Heart left ventricle (tissue), 16 donors: ENCODE measurements at regions not wholly inside any gene's neighbourhood (a gene's known extent, or its start where the extent isn't known, plus 50 kb on each side); places are given as distances from the start of the nearest gene placed in this dataset.

Experiments
- ATAC-seq, 4 donors: fragments of 200-7000 bp; cut with Tn5 transposase; one replicate each; pipeline ENCODE4 v1.9.1; 2020 to 2022; ENCODE audit warnings: moderate library complexity in 4 of 4, mild to moderate bottlenecking in 3 of 4, moderate number of reproducible peaks in 1 of 4
- DNase-seq, 5 donors: peaks; one replicate each; pipeline ENCODE4 v3.0.0-alpha.2; 2020
- H3K27ac ChIP-seq, 12 donors: fragments of 200-600 bp; sonication (generic) in 4 of 12; one replicate each; pipeline versions ENCODE4 v1.5.0 to v1.8.0; 2016 to 2022; ENCODE audit warnings: mild to moderate bottlenecking in 2 of 12
- H3K27me3 ChIP-seq, 9 donors: fragments of 200-600 bp; sonication (generic) in 2 of 9; one replicate each; pipeline versions ENCODE4 v1.5.1 to v1.8.0; 2016 to 2022; ENCODE audit warnings: mild to moderate bottlenecking in 3 of 9
- H3K36me3 ChIP-seq, 9 donors: fragments of 200-600 bp; sonication (generic) in 2 of 9; one replicate each; pipeline versions ENCODE4 v1.5.0 to v1.8.0; 2018 to 2022; ENCODE audit warnings: mild to moderate bottlenecking in 2 of 9
- H3K4me1 ChIP-seq, 12 donors: fragments of 200-600 bp; sonication (generic) in 4 of 12; one replicate each; pipeline versions ENCODE4 v1.5.0 to v1.8.0; 2016 to 2022; ENCODE audit warnings: mild to moderate bottlenecking in 3 of 12
- H3K4me3 ChIP-seq, 12 donors: fragments of 200-600 bp; sonication (generic) in 4 of 12; one replicate each; pipeline versions ENCODE4 v1.5.0 to v1.8.0; 2017 to 2022; ENCODE audit warnings: mild to moderate bottlenecking in 9 of 12, moderate library complexity in 4 of 12
- H3K9me3 ChIP-seq, 12 donors: fragments of 200-600 bp; sonication (generic) in 4 of 12; one replicate each; pipeline versions ENCODE4 v1.5.0 to v1.8.0; 2016 to 2022; ENCODE audit warnings: mild to moderate bottlenecking in 1 of 12
- POLR2A ChIP-seq, 2 donors: fragments of 450-650 bp; IDR thresholded peaks; one replicate each; pipeline ENCODE4 v1.6.1; 2017; ENCODE audit warnings: antibody characterized with exemption in 2 of 2, mild to moderate bottlenecking in 2 of 2, moderate library complexity in 2 of 2
- WGBS, 4 donors: extraction: QIAGEN DNeasy Blood & Tissue Kit in 2 of 4; methylation state at CpG; one replicate each; pipeline versions ENCODE4 v1.1.5 to v1.1.7; 2013 to 2018; 5-methylcytosine and 5-hydroxymethylcytosine counted together
- intact Hi-C, 10 donors: fragments of 100-400 bp; cut with DNase I; formaldehyde crosslinking; loops; one replicate each; pipeline versions ENCODE4 v1.11.1 to v1.14.2; 2022
- TF ChIP-seq, protein P1 (sequence below), 12 donors: fragments of 200-600 bp; sonication (generic) in 4 of 12; IDR thresholded peaks; one replicate each; pipeline versions ENCODE4 v1.5.0 to v1.8.0; 2018 to 2022; ENCODE audit warnings: antibody characterized with exemption in 12 of 12, mild to moderate bottlenecking in 5 of 12
- donor health status: ischemic (EF 13 %, LVEDD 7.1; RV severe dilation, severe dysfunction).
- donor health status: healthy with polysubstance abuse.
- donor health status: DM: no; HTN: yes; CAD: no.
- donor health status: DM: no; HTN: no; CAD: no.
- donor health status: ischemic (EF 25% LVEDD 6.9; RV normal size, moderate dysfunction).
- donor health status: ischemic (EF 25% LVEDD 5.7; RV mildly dilated, moderate dysfunction).
- donor health status: healthy.
- donor health status: DM: yes; HTN: yes; CAD: no.
- donor health status: ischemic (EF 35%, LVEDD 5.7; RV mildly dilated, moderate dysfunction).
- donor health status: nonischemic (EF 11% LVEDD 7.7; RV severe dilation, severe dysfunction).
- donor health status: DM: yes; HTN: yes; CAD: no.
- donor health status: PGD.
- donor health status: ischemic (EF 29% LVEDD 5.4; RV normal size, mild dysfunction).
- donor health status: nonischemic (EF 23%, LVEDD 6.1; RV moderate dilation, normal function).

DNA sequence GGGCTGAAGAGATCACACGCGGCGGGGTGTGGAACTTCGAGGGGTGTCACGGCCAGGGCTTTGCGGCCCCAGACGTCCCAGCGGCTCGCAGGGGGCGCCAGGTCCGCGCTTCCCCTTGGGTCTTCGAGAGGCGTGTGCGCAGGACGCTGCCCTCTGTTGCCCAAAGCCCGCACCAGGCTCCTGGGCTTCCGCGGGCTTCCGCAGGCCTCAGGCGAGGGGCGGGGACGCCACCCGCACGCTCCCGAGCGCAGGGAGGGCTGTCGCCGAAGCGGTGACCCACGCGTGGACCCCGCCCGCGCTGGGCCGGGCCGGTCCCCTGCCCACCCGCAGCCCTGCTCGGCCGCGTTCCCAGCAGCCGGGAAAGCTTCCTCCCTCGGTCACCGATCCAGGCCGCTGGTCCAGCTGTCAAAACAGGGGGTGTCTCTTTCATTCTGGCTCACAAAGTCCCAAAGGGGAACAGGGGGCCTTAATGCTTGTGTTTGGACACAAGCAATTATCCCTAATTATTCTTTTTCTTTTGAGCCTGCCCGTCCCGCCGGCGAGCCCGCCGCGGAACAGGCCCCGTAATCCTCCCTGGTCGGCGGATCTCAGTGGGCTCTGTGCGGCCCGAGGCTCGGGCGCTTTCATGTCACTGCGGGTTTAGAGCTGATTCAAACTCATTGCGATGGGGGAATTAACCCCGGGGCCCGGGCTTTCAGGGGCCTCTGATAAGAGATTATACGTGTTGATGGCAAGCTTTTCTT is 60.6 kb downstream of the TMEM174 start:
- 1 to 3% (median 2%) methylated on average over 45 to 64 of the region's 64 CpGs for WGBS, 4 donors
- peak in 2 of 5 donors; percentile 25 to 30 for DNase-seq
- Histone ChIP-seq H3K9me3 (no peaks in the 10 kb centered on the region), H3K36me3 (no peaks in the 10 kb centered on the region), H3K27me3 (peaks cover 30 to 99% (median 63%) of the 10 kb centered on the region in 9 donors), H3K27ac (no peak overlapping the region), H3K4me3 (peak overlapping the region; percentile 21 to 57 (median 46)), H3K4me1 (peaks cover 0 to 25% (median 20%) of the 10 kb centered on the region in 12 donors)
- TF ChIP-seq POLR2A (IDR thresholded peaks at IDR 0.05) = no peak
- TF ChIP-seq, protein P1, sequence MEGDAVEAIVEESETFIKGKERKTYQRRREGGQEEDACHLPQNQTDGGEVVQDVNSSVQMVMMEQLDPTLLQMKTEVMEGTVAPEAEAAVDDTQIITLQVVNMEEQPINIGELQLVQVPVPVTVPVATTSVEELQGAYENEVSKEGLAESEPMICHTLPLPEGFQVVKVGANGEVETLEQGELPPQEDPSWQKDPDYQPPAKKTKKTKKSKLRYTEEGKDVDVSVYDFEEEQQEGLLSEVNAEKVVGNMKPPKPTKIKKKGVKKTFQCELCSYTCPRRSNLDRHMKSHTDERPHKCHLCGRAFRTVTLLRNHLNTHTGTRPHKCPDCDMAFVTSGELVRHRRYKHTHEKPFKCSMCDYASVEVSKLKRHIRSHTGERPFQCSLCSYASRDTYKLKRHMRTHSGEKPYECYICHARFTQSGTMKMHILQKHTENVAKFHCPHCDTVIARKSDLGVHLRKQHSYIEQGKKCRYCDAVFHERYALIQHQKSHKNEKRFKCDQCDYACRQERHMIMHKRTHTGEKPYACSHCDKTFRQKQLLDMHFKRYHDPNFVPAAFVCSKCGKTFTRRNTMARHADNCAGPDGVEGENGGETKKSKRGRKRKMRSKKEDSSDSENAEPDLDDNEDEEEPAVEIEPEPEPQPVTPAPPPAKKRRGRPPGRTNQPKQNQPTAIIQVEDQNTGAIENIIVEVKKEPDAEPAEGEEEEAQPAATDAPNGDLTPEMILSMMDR (IDR thresholded peaks at IDR 0.05) = peak in 2 of 12 donors; percentile 5 to 10
- peak in 3 of 4 donors; percentile 52 to 65 (median 60) for ATAC-seq
- intact Hi-C loops = loop anchor here in 1 of 10 donors (5.0 kb wide), 1 partner anchor 219 kb away; no protein-coding TSS in a partner anchor

DNA sequence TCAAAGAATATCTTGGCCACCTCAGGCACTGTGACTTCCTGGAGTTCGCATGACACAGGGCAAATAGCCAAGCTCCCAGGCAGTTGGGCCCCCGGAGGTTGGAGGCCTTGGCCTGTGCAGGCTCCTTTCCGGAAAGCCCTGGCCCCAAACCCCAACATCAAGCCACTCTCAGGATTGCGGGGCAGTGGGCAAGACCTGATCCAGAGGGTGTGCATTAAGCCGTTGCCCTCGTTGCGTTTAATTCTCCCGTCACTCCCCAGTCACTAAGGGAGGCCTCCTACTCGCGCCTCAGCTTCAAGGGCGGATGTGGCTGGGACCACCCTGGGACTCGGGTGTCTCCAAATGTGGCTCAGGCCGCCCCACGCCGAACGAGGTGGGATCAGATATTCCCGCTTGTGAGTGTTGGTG is 60.1 kb downstream of the TMEM174 start:
- TF ChIP-seq, protein P1 (IDR thresholded peaks at IDR 0.05) = no peak
- H3K27ac ChIP-seq = no peak overlapping the region
- 5 to 9% (median 6%) methylated on average over 16 to 17 of the region's 17 CpGs for WGBS, 4 donors
- ATAC-seq = peak in 2 of 4 donors; percentile 12 to 26
- H3K4me3 ChIP-seq = peak overlapping the region; percentile 21 to 57 (median 46)
- no peaks in the 10 kb centered on the region for H3K9me3 ChIP-seq
- intact Hi-C loops = loop anchor here in 1 of 10 donors (5.0 kb wide), 1 partner anchor 219 kb away; no protein-coding TSS in a partner anchor
- H3K4me1 ChIP-seq = peaks cover 0 to 25% (median 20%) of the 10 kb centered on the region in 12 donors
- H3K27me3 ChIP-seq = peaks cover 33 to 99% (median 68%) of the 10 kb centered on the region in 9 donors
- H3K36me3 ChIP-seq = no peaks in the 10 kb centered on the region
- DNase-seq = no peak

DNA sequence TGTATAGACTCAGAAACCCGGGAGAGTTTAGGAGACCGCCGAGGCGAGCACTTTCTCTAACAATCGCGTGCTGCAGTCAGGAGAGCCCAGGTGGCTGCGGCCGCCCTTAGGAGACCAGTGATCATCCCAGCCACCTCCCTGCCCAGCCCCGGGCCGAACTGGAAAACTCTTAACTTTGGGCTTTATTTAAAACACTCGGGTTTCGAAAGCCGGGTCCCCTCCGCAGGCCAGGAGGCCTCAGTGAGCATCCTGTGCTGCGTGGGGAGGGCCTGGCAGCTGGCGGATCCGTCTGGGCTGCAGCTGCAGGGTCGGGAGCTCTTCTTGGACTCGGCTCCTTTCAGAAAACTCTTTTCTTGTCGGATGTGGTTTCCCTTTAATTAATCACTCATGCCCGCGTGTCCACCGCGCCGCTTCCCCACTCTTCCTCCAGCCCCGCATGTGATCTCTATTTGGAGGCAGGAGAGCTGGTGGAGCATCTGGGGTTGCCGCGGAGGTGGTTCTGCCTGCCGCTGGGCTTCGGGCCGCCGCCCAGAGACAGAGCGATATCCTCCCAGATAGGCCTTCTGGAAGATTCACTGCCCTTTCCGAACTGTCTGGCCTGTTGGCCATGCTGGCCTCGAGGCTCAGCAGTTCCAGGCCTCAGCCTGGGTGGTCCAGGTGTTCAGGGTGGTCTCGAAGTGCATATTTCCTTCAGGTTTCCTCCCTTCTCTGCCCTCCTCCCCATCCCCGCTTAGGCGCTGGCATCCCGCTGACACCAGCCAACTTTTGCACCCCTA is 59.5 kb downstream of the TMEM174 start:
- peaks cover 33 to 99% (median 74%) of the 10 kb centered on the region in 9 donors for H3K27me3 ChIP-seq

More for the DNA sequence above, 59.5 kb downstream of the TMEM174 start:
- intact Hi-C loops = loop anchor here in 1 of 10 donors (5.0 kb wide), 1 partner anchor 220 kb away; no protein-coding TSS in a partner anchor
- DNase-seq (no peak), ATAC-seq (peak in 1 of 4 donors; percentile 22)
- TF ChIP-seq, protein P1 (IDR thresholded peaks at IDR 0.05) = no peak
- no peak for TF ChIP-seq POLR2A (IDR thresholded peaks at IDR 0.05)
- Histone ChIP-seq H3K4me1 (peaks cover 0 to 25% (median 20%) of the 10 kb centered on the region in 12 donors), H3K36me3 (no peaks in the 10 kb centered on the region), H3K27ac (no peak overlapping the region), H3K9me3 (no peaks in the 10 kb centered on the region), H3K4me3 (peak overlapping the region in 1 of 12 donors; percentile 37)
- WGBS, 4 donors = 7 to 17% (median 14%) methylated on average over 37 to 39 of the region's 39 CpGs
